HEK293T (cell line): ENCODE measurements at regions not wholly inside any gene's neighbourhood (a gene's known extent, or its start where the extent isn't known, plus 50 kb on each side); places are given as distances from the start of the nearest gene placed in this dataset.

Experiments
- ARNT ChIP-seq: fragments of 450-650 bp; IDR thresholded peaks from 2 replicates; pipeline ENCODE4 v1.6.1; 2017; ENCODE audit warnings: mild to moderate bottlenecking
- BHLHE40 ChIP-seq: fragments of 450-650 bp; IDR thresholded peaks from 2 replicates; pipeline ENCODE4 v1.6.1; 2016; ENCODE audit warnings: mild to moderate bottlenecking, moderate library complexity, borderline replicate concordance
- ELF4 ChIP-seq: fragments of 450-650 bp; IDR thresholded peaks from 2 replicates; pipeline ENCODE4 v1.6.1; 2017; ENCODE audit warnings: antibody characterized with exemption
- FOXA1 ChIP-seq: fragments of 450-650 bp; IDR thresholded peaks from 2 replicates; pipeline ENCODE4 v1.6.1; 2016; ENCODE audit warnings: mild to moderate bottlenecking
- FOXK2 ChIP-seq: fragments of 450-650 bp; IDR thresholded peaks from 2 replicates; pipeline ENCODE4 v1.6.1; 2016; ENCODE audit warnings: mild to moderate bottlenecking
- FOXM1 ChIP-seq: fragments of 450-650 bp; IDR thresholded peaks from 2 replicates; pipeline ENCODE4 v1.6.1; 2017; ENCODE audit warnings: mild to moderate bottlenecking, borderline replicate concordance
- L3MBTL2 ChIP-seq: fragments of 450-650 bp; conservative IDR thresholded peaks from 2 replicates; pipeline ENCODE4 v1.6.1; 2016; ENCODE audit warnings: mild to moderate bottlenecking
- LEF1 ChIP-seq: fragments of 450-650 bp; IDR thresholded peaks from 2 replicates; pipeline ENCODE4 v1.6.1; 2017; ENCODE audit warnings: mild to moderate bottlenecking, borderline replicate concordance
- NFRKB ChIP-seq: fragments of 450-650 bp; IDR thresholded peaks from 2 replicates; pipeline ENCODE4 v1.6.1; 2016; ENCODE audit warnings: mild to moderate bottlenecking, moderate library complexity
- SP1 ChIP-seq: fragments of 450-650 bp; IDR thresholded peaks from 2 replicates; pipeline ENCODE4 v1.6.1; 2017
- SUZ12 ChIP-seq: fragments of 450-650 bp; IDR thresholded peaks from 2 replicates; pipeline ENCODE4 v1.6.1; 2016; ENCODE audit warnings: mild to moderate bottlenecking
- TARDBP ChIP-seq: fragments of 450-650 bp; IDR thresholded peaks from 2 replicates; pipeline ENCODE4 v1.6.1; 2016
- ZNF384 ChIP-seq: fragments of 450-650 bp; IDR thresholded peaks from 2 replicates; pipeline ENCODE4 v1.6.1; 2016
- TF ChIP-seq, protein P1 (sequence below): fragments of 450-650 bp; IDR thresholded peaks from 2 replicates; pipeline ENCODE4 v1.6.1; 2016

- TF ChIP-seq BHLHE40 (no peak), NFRKB (no peak), SP1 (no peak), SUZ12 (no peak), ARNT (no peak), FOXM1 (no peak), TARDBP (no peak), ZNF384 (no peak), LEF1 (no peak), FOXK2 (no peak), ELF4 (no peak), L3MBTL2 (no peak), FOXA1 (no peak)
- TF ChIP-seq, protein P1, sequence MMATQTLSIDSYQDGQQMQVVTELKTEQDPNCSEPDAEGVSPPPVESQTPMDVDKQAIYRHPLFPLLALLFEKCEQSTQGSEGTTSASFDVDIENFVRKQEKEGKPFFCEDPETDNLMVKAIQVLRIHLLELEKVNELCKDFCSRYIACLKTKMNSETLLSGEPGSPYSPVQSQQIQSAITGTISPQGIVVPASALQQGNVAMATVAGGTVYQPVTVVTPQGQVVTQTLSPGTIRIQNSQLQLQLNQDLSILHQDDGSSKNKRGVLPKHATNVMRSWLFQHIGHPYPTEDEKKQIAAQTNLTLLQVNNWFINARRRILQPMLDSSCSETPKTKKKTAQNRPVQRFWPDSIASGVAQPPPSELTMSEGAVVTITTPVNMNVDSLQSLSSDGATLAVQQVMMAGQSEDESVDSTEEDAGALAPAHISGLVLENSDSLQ, result no peak
Measured at GRCh38 chr4:149933883-149934282, 118.2 kb upstream of the IQCM start.
